Endodermal cell (in vitro differentiated cells): ENCODE measurements at regions not wholly inside any gene's neighbourhood (a gene's known extent, or its start where the extent isn't known, plus 50 kb on each side); places are given as distances from the start of the nearest gene placed in this dataset.

Source experiments
- DNase-seq: peaks from one replicate; pipeline ENCODE4 v3.0.0-alpha.2; 2017
- H3K27ac ChIP-seq: 2 replicates; pipeline ENCODE4 v1.5.1; 2013; ENCODE audit warnings: mild to moderate bottlenecking, low read depth, low read length, moderate library complexity
- H3K27me3 ChIP-seq: 2 replicates; pipeline ENCODE4 v1.6.1; 2013; ENCODE audit warnings: mild to moderate bottlenecking, low read length, moderate library complexity; ENCODE audit not compliant: insufficient read depth, control insufficient read depth, poor library complexity, severe bottlenecking
- H3K36me3 ChIP-seq: 2 replicates; pipeline ENCODE4 v1.7.0; 2013; ENCODE audit warnings: mild to moderate bottlenecking, low read length, moderate library complexity; ENCODE audit not compliant: control insufficient read depth, insufficient read depth
- H3K4me1 ChIP-seq: one replicate; pipeline ENCODE4 v1.7.0; 2013; ENCODE audit warnings: low read length; ENCODE audit not compliant: control insufficient read depth, insufficient read depth
- H3K4me3 ChIP-seq: 2 replicates; pipeline ENCODE4 v1.5.1; 2013; ENCODE audit warnings: mild to moderate bottlenecking, low read length, moderate library complexity
- H3K9ac ChIP-seq: 2 replicates; pipeline ENCODE4 v1.6.1; 2013; ENCODE audit warnings: mild to moderate bottlenecking, low read length, moderate library complexity; ENCODE audit not compliant: poor library complexity, severe bottlenecking; ENCODE audit errors: extremely low read depth
- H3K9me3 ChIP-seq: 2 replicates; pipeline ENCODE4 v1.6.1; 2013; ENCODE audit warnings: mild to moderate bottlenecking, low read length, moderate library complexity; ENCODE audit not compliant: control insufficient read depth
- H3K27ac Mint-ChIP-seq: 2 replicates; pipeline ENCODE4 v1.8.0; 2020; ENCODE audit warnings: mixed read lengths
- H3K27me3 Mint-ChIP-seq: 2 replicates; pipeline ENCODE4 v1.8.0; 2021; ENCODE audit warnings: mild to moderate bottlenecking, mixed read lengths; ENCODE audit not compliant: insufficient read depth
- H3K36me3 Mint-ChIP-seq: 2 replicates; pipeline ENCODE4 v1.8.0; 2020; ENCODE audit warnings: low read depth, mixed read lengths
- H3K4me1 Mint-ChIP-seq: 2 replicates; pipeline ENCODE4 v1.8.0; 2020; ENCODE audit warnings: mixed read lengths
- H3K4me3 Mint-ChIP-seq: 2 replicates; pipeline ENCODE4 v1.8.0; 2020; ENCODE audit warnings: mild to moderate bottlenecking, moderate library complexity, mixed read lengths
- H3K9me3 Mint-ChIP-seq: 2 replicates; pipeline ENCODE4 v1.8.0; 2020; ENCODE audit warnings: mild to moderate bottlenecking, mixed read lengths
- CTCF ChIP-seq: fragments of 200-600 bp; sonication (generic); conservative IDR thresholded peaks from 2 replicates; pipeline ENCODE4 v1.5.0; 2021; ENCODE audit warnings: antibody characterized with exemption, mild to moderate bottlenecking
- WGBS, 2 experiments: methylation state at CpG; one replicate each; pipeline versions ENCODE4 v1.1.5 to v1.1.7; 2013; ENCODE audit warnings: missing lambda C conversion rate in 2 of 2, mixed read lengths in 1 of 2; ENCODE audit not compliant: insufficient coverage in 1 of 2, insufficient read length in 1 of 2; 5-methylcytosine and 5-hydroxymethylcytosine counted together

GRCh38 chr13:40404967-40405716 lies 261.3 kb downstream of the FOXO1 start:
- Histone ChIP-seq H3K4me1 (no peaks in the 10 kb centered on the region), H3K9me3 (peaks cover under 1% of the 10 kb centered on the region), H3K36me3 (no peaks in the 10 kb centered on the region), H3K27me3 (no peaks in the 10 kb centered on the region), H3K4me3 (no peak overlapping the region), H3K9ac (no peak overlapping the region), H3K27ac (no peak overlapping the region)
- no peaks in the 10 kb centered on the region for H3K36me3 Mint-ChIP-seq
- no peak for DNase-seq
- no peaks in the 10 kb centered on the region for H3K9me3 Mint-ChIP-seq
- H3K27ac Mint-ChIP-seq, result no peak overlapping the region
- H3K4me1 Mint-ChIP-seq, result peaks cover 12% of the 10 kb centered on the region
- no peak overlapping the region for H3K4me3 Mint-ChIP-seq
- 96 to 100% methylated on average over 4 of the region's 4 CpGs for WGBS, 2 experiments
- TF ChIP-seq CTCF, result no peak
- peaks cover 4% of the 10 kb centered on the region for H3K27me3 Mint-ChIP-seq

GRCh38 chr13:40406405-40407120 lies 259.9 kb downstream of the FOXO1 start:
- Histone ChIP-seq H3K4me3 (no peak overlapping the region), H3K9me3 (peaks cover 9% of the 10 kb centered on the region), H3K27ac (no peak overlapping the region), H3K27me3 (no peaks in the 10 kb centered on the region), H3K36me3 (no peaks in the 10 kb centered on the region), H3K9ac (no peak overlapping the region), H3K4me1 (no peaks in the 10 kb centered on the region)
- no peak for DNase-seq
- H3K27ac Mint-ChIP-seq, result no peak overlapping the region
- TF ChIP-seq CTCF, result no peak
- peaks cover 4% of the 10 kb centered on the region for H3K27me3 Mint-ChIP-seq
- no peak overlapping the region for H3K4me3 Mint-ChIP-seq
- H3K36me3 Mint-ChIP-seq, result no peaks in the 10 kb centered on the region
- 93 to 95% methylated on average over 5 to 6 of the region's 6 CpGs for WGBS, 2 experiments
- H3K4me1 Mint-ChIP-seq, result peaks cover 12% of the 10 kb centered on the region
- peaks cover 6% of the 10 kb centered on the region for H3K9me3 Mint-ChIP-seq

GRCh38 chr13:40407567-40407966 lies 258.9 kb downstream of the FOXO1 start:
- H3K36me3 Mint-ChIP-seq, result no peaks in the 10 kb centered on the region
- H3K4me1 ChIP-seq, result no peaks in the 10 kb centered on the region
- H3K9me3 Mint-ChIP-seq, result peaks cover 6% of the 10 kb centered on the region
- no peak for TF ChIP-seq CTCF
- H3K4me3 Mint-ChIP-seq, result no peak overlapping the region
- 84 to 100% methylated on average over 2 to 3 of the region's 3 CpGs for WGBS, 2 experiments
- H3K36me3 ChIP-seq, result no peaks in the 10 kb centered on the region
- no peak overlapping the region for H3K9ac ChIP-seq
- peaks cover 9% of the 10 kb centered on the region for H3K9me3 ChIP-seq
- DNase-seq, result no peak
- peaks cover 8% of the 10 kb centered on the region for H3K4me1 Mint-ChIP-seq
- no peaks in the 10 kb centered on the region for H3K27me3 ChIP-seq
- no peak overlapping the region for H3K27ac Mint-ChIP-seq
- H3K27me3 Mint-ChIP-seq, result peaks cover 4% of the 10 kb centered on the region
- H3K27ac ChIP-seq, result no peak overlapping the region
- H3K4me3 ChIP-seq, result no peak overlapping the region
